GM20000 (cell line): ENCODE measurements at regions not wholly inside any gene's neighbourhood (a gene's known extent, or its start where the extent isn't known, plus 50 kb on each side); places are given as distances from the start of the nearest gene placed in this dataset.

Source experiments
- DNase-seq: peaks from one replicate; pipeline ENCODE4 v3.0.0; 2012; ENCODE audit warnings: low spot score
- CTCF ChIP-seq: IDR thresholded peaks from 2 replicates; pipeline ENCODE4 v1.5.1; 2012; ENCODE audit warnings: mild to moderate bottlenecking, control low read depth; ENCODE audit errors: extremely low read depth, missing control alignments

- no peak for TF ChIP-seq CTCF
Observed at GRCh38 chr7:82521906-82522445, 78.4 kb upstream of the CACNA2D1 start.

GRCh38 chr7:82517050-82517449 is 73.5 kb upstream of the CACNA2D1 start:
- no peak for TF ChIP-seq CTCF
- no peak for DNase-seq

More at GRCh38 chr7:82521906-82522445, 78.4 kb upstream of the CACNA2D1 start:
- no peak for DNase-seq

GRCh38 chr7:82511542-82511941 is 68.0 kb upstream of the CACNA2D1 start:
- no peak for DNase-seq
- TF ChIP-seq CTCF: no peak

- DNase-seq: no peak
- no peak for TF ChIP-seq CTCF
Observed at GRCh38 chr7:82507976-82508677, 64.5 kb upstream of the CACNA2D1 start.

- no peak for TF ChIP-seq CTCF
- no peak for DNase-seq
Observed at GRCh38 chr7:82507365-82507975, 63.9 kb upstream of the CACNA2D1 start.

GRCh38 chr7:82506702-82507101 is 63.1 kb upstream of the CACNA2D1 start:
- no peak for TF ChIP-seq CTCF
- no peak for DNase-seq

- no peak for TF ChIP-seq CTCF
- no peak for DNase-seq
Observed at GRCh38 chr7:82506208-82506607, 62.6 kb upstream of the CACNA2D1 start.
